ENCODE measurements at regions not wholly inside any gene's neighbourhood (a gene's known extent, or its start where the extent isn't known, plus 50 kb on each side); places are given as distances from the start of the nearest gene placed in this dataset.

DNA sequence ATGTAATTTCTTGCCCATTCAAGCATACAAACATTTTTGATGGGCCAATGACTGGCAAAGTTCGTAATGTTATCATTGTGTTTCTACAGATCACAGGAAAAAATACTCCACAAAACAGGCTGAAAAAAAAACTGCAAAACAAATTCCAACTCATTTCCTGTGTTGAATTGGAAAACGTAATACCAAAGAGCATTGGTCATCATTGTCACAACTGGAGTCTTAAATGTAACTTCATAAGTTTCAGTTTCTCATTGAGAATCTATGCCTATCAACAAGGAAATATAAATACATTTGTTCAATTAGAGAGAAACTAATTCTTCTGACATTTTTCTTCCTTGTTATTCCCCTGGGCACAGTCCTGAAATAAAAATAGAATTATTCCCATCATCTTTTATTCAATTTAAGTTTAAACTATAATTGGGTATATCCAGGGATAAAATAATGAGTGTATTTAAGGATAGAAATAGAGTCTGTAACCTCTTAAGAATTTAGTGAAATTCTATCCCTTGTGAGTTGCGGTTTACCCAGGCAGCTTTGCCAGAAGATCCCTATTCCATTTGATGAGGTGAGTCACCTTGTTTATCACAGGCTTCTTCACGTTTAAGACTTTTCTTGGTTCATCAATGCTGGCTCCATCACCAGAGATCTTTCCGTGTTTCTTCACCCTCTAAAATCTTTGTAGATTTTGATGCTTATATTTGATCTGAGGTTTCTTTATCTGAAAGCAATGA lies 112.7 kb upstream of the ITGA1 start:
- peak; percentile 93 for DNase-seq (ENCODE audit: low read depth)

DNA sequence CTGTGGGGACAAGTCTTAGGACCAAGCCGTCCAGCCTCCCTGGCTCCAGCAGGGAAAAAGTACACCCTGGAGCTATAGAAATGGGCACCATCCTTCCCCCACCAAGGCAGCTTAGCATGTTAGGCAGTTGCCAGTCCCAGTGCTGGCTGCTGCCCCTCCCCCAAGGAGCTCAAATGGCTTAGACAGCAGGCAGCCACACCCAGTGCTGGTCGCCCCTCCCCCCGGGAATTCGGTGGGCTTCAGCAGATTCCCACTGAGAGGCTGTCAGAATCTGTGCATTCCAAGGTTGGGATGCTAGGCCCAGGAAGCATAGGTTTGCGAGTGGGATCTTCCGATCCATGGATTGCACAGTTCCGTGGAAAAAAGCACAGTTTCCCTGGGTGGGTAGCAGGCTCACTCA lies 105.2 kb upstream of the ITGA1 start:
- no peak for DNase-seq (ENCODE audit: low read depth)

DNA sequence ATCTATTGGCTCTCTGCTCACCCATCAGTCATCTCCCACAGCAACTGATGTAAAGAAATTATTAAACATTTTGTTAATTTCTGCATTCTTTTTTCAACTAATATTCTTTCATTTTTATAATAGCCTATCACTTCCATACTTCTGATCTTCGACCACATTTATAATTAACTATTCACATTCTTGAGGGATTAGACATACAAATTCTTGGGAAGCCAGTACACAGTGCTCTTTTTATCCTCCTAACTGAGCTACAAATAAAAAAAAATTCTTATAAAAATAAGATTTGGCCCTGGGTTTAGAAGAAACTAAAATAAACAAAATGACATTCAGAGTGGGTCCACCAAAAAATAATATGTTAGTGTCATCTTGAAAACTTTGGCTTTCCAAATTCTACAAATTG lies 103.7 kb upstream of the ITGA1 start:
- DNase-seq (ENCODE audit: low read depth), result no peak

DNA sequence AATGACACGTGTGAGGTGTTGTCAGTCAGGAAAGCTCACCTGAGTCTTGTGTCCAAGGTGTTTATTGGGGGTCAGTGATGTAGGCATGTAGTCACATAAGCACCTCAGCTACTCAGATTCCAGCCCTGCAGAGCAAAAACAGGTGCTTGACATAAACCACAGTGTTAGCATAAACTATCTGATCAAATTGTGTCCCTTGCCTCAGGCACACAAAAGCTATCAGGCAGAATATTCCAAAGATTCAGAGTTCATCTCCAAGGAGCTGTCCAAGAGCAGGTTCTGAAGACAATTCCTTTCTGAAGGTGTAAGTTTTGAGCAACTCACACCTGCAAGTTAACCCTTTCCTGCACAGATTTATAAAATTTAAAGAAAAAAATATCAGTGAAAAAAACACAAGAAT lies 102.2 kb upstream of the ITGA1 start:
- peak; percentile 51 for DNase-seq (ENCODE audit: low read depth)

DNA sequence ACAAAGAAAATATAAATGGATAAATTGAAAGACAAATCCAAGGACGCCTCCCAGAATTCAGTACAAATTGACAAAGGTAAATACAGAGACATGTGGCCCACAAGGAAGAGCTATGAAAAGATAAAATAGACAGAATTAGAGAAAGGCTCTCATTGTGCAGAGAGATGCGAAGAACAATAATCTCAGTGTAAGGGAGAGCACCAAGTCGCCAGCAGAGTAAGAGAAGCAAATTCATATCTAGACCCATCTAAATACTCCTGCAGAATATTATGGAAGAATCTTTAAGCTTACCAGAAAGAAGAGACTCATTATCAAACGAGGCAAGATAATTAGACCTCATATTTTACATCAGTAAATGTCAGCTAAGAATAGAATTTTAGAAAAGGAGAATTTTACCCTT lies 101.7 kb upstream of the ITGA1 start:
- no peak for DNase-seq (ENCODE audit: low read depth)

DNA sequence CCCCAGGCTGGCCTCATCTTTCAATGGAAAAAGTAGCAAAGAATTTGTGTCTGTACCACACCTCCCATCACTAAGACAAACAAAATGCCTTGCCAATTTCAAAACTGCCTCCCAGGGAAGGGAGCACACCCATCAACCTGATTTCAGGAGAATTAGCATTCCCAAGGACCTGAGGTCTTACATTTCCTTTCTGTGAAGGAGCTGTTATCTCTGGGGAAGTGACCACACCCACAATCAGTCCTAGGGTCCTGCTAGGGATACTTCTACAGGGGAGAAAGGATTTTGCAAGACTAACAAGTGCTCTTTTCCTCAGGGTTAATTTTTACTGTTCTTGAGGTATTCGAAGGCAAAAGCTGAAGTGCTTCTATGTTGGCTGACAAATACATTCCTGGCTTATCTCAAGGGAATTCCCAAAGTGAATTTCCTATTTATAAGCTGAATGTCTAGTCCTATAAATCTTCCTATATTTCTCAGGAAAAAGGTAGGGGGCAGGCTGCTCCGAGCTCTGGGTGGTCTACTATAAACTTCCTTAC lies 97.4 kb upstream of the ITGA1 start:
- DNase-seq (ENCODE audit: low read depth), result peak; percentile 31

DNA sequence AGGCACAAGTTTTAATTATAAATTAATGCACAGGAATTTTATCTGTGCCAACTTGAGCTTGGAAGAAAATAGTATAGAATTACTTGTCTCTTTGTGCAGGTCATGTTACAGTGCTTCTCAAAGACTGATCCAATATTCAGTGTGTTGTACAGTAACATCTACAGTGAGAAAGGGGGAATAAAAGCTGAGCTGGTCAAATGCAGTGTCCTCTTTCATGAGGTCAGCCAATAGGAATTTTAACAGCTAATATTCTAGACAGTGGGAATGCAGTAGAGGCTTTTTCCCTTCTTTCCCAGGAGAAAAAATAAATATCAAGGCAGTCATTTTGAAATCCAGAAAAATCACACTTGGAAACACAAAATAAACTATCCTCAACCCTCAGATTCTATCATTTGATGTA lies 95.7 kb upstream of the ITGA1 start:
- peak; percentile 66 for DNase-seq (ENCODE audit: low read depth)

DNA sequence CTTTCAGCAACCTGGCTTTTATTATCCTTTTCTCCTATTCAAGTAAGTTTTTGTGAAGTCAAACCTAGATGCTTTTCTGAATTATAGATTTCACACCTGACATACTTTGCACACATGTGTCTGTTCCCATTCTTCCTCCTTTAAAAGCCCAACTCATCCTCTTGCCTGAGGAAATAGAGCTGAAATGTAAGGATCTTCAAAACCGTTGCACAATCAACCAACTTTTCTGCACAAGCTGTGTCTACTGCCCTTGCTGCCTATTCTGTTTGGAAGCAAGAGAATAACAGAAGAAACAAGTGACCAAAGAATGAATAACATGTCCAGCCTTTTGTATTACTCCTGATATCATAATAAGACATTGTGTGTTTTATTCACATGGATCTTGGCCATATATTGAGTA lies 95.1 kb upstream of the ITGA1 start:
- no peak for DNase-seq (ENCODE audit: low read depth)

DNA sequence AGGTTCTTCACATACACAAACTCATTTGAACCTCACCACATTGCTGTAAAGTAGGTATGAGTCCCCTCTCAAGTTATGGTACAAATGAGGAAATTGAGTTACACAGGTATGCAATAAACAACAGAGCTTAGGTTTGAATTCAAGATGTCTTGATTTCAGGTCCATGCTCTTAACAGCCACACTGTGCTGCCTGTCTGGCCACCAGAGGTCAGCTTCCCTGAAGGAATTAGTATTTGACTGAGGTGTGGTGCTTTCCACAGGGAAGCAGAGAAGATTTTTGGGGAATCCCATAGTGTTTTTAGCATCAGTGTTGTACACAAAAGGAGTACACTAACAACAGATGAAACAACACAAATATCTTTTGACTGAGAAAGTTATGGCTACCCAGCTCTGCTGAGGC lies 94.4 kb upstream of the ITGA1 start:
- DNase-seq (ENCODE audit: low read depth), result peak; percentile 56

DNA sequence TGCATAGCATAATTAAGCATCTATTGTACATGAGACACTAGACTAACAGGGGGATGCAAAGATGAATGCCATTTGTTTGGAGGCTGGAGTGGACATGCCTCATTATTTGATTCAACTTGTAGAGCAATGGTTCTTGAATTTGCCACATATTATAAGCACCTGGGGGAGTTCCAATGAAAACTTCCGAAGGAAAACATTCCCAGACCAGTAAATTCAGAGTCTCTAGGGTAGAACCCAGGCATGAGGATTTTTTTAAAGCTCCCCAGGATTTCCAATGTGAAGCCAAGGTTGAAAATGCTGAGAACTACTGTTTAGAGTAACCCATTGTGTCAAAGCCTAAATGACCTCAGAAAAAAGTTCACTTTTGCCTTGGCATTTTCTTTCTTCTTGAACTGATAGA lies 93.9 kb upstream of the ITGA1 start:
- no peak for DNase-seq (ENCODE audit: low read depth)

DNA sequence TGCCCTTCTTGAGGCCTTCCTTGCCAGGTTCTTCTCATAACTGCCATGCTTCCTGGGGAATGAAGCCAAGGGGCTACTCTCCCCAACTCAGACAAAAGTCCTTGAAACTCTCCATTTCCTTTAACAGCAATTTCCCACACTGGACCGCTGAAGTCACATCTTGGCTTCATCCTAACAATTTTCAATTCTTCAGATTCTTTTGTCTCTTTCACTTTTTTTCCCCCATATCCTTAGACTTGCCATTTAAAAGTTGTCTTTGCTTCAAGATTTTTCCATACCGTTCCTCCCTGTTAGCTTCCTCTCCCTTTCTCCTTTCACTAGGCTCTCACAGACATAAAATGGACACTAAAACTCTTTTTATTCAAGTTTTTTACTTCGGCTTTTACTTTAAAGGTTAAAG lies 93.1 kb upstream of the ITGA1 start:
- DNase-seq (ENCODE audit: low read depth), result no peak

DNA sequence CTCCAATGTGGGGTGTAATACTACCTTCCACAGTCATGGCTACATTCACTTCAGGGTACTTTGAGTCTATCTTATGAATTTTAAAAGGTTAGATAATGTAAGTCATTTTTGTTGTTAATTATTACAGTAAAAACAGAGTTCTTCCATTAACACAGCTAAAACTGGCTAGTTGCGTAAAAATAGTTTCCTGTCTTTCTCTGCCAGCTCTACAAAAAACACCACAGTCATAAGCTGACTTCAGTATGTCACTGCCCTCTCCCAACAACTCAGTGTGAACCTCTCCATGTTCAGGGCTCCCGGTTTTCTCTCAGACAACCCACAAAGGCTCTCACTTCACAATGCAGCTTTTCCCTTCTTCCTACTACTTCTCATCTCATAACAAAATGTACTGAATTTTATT lies 84.8 kb upstream of the ITGA1 start:
- no peak for DNase-seq (ENCODE audit: low read depth)

DNA sequence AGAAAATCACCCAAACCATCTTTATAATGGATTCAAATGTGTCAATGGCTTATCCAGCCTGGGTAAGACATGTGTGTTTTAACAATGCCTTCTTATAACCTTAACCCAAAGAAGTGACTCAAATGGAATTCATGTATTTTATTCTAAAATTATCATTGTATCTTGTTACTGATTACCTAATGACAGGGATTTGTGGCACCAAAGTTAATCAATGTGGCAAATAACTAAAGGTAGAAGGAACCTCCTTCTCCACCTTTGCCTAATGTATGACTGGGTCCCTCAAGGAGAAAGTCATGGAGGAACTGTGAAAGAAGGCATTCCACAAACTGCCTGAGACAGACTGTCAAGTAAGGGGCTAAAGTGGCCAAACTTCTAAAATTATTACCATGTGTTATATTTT lies 84.4 kb upstream of the ITGA1 start:
- no peak for DNase-seq (ENCODE audit: low read depth)

DNA sequence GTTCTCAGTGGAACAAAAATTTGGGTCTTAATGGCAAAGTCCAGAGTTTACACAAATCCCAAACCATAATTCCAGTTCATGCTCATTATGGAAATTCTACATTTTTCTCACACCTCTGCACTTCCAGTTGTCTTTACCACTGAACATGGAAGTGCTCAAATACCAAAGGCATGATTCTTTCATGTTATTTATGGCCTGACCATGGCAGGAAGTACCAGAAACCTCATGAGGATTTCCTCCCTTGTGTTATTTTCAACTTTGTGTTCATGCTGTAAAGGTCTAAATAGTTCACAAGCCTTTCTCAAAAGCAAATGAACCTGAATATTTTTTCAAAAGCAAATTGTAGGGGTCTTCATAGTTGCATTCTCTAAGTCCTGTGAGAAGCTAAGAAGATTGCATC lies 82.0 kb upstream of the ITGA1 start:
- peak; percentile 44 for DNase-seq (ENCODE audit: low read depth)

DNA sequence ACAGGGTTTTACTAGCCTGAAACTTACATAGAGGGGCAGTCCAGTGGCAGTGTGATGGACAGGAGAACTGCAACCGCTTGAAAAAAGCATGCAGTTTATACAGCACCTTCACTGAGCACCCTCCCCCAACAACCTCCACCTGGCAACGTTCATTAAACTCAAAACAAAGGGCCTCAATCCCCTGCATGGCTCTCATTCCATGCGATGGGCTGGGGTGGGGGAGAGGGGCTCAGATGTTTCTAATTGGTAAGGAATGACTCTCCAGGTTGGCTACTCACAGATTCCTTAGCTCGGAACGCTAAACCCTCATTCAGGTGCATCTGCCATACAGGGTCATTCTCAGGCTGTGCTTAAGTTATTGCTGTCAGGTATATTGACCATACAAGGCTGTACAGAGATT lies 80.9 kb upstream of the ITGA1 start:
- DNase-seq (ENCODE audit: low read depth), result no peak

DNA sequence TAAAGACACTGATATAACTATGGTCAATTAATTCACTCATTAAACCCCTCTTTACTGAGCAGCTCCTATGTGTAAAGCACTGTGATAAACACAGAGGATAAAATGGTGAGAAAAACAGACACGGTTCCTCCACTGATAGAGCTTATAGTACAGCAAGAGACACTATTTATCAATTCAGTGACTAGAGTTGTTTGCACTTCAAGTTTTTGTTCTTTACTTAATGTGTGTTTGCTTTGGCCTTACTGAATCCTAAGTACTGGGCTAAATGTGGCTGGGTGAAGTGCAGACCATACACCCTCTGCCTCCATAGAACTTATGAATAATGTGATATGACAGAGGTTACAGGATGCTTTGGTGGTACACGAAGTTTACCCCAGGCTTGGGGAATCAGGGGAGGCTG lies 80.1 kb upstream of the ITGA1 start:
- no peak for DNase-seq (ENCODE audit: low read depth)

DNA sequence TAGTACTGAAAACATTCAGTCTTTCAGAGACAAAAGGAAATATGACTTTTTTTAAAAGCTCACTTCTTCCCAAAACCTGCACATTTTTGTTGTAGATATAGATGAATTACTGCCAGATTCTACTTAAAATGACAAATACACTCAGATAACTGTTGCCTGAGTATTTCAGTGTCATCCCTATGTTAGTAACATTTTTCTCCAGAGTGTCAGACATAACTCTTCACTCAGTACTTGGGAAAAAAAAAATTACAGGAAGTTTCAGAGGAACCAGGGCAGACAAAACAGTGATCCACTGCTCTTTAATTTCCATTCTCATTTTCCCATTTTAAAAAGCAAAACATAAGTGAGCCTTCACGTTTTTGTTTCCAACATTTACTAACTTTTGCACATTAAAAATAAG lies 79.3 kb upstream of the ITGA1 start:
- no peak for DNase-seq (ENCODE audit: low read depth)

DNA sequence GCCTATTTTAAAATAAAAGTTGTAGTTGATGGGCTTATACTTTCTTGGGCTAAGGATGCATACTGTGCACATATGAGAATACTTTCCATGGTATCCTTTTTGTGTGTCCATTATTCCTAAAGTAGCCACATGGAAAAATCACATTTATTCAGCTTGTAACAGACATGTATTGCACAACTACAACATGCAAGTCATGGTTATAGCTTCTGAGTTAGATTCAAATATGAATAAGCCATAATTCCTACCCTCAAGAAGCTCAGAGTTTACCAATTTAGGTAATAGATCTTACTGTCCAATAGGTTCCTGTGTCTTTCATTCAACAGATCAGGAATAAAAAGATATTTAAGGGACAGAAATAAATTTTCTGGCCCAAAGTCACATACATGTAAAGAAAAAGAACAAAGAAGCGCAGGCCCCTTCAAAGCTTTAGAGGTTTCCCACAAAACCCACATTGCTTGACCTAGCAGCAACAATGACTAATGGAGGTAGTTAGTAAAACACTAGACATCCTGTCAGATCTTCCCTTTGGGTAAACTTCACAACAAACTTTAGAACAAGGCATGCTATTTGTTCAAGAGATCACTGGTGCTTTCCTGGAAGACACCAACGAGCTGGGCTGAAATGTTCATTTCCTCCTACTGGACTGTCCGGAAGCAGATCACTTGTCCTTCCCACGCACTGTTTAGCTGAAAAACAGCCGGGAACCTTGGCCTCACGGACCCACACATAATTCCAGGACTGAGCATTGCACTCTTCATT lies 78.4 kb upstream of the ITGA1 start:
- peak; percentile 89 for DNase-seq (ENCODE audit: low read depth)

DNA sequence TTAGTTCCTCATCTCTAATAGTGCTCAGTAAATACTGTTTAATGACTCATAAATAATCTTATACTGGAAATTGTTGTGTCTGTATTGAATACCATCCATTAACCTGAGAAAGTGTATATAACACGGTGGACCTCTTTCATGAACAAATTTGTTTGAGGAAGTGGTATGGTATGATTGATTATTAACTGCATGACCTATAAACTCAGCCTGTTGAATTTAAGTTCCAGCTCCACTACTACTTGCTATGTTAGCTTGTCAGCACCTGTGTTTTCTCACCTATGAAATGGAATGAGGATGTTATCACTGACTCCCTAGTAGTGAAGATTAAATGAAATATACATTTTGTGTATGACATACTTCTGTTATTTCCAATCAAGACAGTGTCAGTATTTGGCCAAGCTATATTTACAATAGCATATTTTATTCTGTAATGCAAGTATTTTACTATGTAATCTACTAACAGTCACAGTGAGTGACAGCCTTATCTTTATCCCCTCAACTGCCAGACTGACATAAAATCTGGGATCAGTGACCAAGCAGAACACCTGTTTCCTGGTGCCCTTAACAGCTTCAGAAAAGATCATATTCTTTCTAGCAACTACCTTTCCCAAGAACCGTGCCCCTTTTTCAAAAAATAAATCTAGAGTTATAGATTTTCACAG lies 77.3 kb upstream of the ITGA1 start:
- no peak for DNase-seq (ENCODE audit: low read depth)

DNA sequence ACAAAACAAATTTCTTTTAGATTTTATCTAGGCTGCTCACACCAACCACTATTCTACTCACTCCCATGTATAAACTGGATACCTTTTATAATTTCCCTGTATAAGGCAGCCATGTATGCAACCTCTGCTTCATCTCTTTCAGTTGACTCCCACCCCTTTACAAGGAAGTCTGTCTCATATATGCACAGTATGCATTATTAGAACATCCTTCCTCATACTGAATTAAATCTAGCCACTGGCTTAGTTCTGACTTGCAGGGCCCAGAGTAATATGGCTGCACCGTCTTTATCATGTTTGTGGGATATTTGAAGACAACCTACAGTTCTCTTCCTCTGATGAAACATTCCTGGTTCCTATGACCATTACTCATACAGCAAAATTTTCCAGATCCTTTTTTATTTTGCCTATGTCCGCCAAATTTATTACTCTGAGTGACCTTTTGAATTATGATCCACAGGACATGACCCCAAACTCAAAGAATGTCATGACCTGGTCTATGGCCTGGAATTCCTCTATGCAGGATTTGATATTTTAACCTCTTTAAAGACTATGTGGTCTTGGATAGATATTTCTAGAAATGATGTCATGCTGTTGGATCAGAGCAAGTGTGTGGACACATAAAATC lies 76.6 kb upstream of the ITGA1 start:
- no peak for DNase-seq (ENCODE audit: low read depth)

DNA sequence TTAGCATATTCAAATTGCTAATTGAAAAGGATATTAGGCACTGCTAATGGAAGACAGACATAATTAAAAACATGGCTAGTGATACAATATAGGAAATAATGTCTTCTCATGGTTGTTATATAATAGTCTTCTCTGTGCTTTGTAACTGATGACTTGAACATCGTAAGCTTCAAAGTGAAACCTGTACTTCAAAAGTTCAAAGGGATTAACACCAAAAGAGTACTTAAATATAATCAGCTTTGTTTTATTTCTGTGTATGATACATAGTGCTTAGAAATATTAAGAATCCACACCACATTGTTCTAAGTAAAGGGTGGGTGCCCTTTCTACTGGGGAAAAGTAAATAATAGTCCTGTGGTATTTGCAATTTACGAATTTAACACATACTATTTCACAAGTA lies 75.4 kb upstream of the ITGA1 start:
- DNase-seq (ENCODE audit: low read depth), result no peak

DNA sequence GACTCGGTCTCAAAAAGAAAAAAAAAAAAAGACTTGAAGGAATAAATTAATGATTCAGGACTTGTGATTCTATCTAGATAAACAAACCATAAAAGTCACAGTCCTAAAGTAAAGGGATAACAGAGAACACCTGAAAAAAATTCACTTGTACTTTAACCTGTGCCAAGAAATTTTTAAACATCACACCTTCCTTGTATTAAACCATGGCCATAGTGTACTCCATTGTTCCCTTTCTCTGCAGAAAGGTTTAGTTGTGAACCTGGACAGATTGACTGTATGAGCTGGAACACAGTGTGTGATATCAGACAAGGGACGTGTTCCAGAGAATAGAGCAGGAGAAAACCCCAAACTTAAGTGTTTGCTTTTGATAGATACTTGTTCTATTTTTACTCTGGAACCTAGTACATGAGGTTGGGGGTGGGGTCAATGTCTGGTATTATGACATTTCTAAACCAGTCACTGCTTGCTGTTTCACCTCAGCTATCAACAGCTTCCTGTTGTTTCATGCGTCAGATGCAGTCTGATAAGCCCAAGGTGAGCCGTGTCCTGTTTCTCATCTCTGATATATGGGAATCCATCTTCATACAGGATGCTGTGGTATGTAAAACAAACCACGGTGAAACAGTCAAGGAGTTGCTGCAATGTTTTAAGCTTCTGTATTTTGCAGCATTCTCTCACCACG lies 62.5 kb upstream of the ITGA1 start:
- peak; percentile 68 for DNase-seq (ENCODE audit: low read depth)

All from M059J (cell line).